ENCODE measurements at regions not wholly inside any gene's neighbourhood (a gene's known extent, or its start where the extent isn't known, plus 50 kb on each side); places are given as distances from the start of the nearest gene placed in this dataset.

DNA sequence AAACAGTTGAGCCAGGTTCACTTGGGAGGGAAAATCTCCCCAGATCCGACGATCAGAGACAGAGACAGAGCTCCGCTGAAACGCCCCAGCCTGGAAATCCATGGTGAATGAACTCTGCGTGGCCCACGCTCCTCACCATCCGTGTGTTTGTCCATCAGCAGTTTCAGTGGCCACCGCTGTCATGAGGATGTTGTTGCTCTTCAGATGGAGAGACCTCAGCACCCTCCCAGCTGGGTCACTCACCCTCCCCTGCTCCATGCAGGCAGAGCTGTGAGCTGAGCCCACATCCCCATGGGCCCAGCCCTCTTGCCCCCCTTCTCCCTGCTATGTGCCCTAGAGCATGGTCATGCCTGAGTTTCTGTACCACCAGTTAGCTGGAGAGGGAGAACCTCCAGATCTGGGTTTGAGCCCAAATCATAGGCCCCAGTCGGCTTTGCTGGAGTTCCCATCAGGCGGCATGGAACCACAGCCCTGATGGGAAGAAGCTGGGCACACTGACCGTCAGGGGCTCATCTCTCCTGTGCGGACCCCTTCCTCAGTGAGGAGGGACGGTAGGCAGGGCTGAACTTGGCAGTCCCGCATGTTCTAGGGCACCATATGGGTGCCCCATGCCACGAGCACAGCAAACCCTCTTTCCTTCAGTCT, 154.4 kb upstream of the COL5A1 start:
- no peak for DNase-seq

DNA sequence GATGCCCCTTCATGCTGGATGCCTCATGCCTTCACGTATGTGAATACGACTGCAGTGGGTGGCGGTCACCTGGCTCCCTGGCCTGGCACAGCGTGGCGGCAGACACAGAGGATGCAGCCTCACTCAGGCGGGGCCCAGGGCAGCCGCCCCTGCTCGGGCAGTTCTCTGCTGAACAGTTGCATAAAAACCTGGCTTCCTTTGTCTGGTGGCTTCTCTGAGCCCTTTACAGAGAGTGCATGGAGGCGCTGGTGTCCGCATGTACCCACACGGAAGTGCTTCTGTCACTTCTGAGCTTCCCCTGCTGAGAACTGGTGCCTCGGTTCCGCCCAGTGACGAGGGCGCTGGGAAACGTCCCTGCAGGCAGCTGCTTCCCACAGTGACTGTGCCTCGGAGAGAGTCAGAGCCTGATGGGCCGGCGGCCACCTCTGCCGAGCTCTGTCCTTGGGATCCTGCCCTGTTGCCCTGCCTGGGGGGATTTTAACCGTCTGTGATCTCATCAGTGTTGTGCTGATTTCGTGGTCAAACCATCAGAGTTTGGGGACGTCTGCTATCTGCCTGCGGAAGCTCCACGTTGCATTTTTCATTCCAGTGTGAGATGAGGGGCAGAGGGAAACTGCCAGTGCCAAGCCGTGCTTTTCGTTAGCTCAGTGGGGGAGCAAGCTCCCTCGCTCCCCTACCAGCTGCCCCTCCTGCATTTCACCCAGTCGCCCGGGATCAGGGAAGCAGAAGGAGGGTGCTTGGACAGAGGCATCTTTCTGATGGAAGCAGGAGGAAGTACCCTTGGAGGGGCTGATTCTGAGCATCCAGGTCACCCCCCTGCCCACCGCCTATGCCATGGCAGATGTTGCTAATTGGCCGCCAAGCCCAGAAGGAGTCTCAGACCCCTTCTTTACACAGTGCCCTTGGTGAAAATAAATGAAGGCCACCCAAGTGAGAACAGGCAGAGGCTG, 153.0 kb upstream of the COL5A1 start:
- DNase-seq: no peak

DNA sequence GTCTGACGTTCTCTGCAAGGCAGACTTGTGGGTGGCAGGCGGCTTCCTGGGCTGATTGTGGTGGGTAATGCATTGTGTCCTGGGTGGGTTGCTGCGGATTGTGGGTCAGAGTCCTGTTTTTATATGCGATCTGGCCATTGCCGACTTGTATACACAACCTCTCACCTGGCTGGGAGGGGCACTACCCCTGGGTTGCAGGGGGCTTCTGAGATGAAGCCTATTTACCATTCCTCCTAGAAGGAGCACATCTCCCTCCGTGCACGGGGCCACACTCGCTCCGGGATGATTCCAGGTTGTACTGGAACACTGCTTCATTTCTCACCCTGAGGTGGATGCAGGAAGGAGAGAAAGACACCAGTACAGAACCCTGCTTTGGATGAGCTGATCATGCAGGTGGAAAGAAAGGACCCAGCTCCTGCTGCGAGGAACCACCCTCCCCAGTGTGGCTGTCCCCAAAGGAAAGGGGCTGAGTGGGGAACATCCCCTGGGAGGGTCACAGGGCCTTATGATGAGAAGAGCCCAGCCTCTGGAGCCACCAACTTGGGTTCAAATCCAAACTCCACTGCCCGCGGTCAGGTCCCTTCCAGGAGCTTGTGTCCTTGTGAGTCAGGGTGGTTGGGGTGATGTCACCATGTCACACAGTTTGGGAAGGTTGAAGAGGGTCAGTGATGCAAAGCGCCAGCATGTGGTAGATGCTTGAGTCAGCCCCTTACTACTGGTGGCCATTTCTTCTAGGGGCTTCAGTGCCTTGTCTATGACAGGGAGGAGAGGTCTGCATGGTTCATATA, 151.8 kb upstream of the COL5A1 start:
- DNase-seq: no peak

DNA sequence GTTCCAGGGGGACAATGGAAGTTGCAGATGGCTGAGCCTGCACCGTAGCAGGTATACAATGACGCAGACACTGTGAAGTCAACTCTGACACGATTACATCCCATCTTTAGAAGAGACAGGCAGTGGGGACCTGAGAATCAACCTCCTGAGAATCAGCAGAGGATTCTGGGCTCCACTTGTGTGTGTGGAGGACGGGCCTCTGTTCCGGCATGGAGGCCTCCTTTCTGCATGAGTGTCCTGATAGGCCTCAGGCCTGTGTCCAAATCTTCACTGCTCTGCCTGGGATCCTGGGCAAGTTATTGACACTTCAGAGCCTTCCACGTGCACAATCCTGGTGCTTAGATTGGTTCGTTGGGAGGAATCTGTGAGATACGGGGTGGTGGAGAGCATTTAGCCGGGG, 151.2 kb upstream of the COL5A1 start:
- no peak for DNase-seq

DNA sequence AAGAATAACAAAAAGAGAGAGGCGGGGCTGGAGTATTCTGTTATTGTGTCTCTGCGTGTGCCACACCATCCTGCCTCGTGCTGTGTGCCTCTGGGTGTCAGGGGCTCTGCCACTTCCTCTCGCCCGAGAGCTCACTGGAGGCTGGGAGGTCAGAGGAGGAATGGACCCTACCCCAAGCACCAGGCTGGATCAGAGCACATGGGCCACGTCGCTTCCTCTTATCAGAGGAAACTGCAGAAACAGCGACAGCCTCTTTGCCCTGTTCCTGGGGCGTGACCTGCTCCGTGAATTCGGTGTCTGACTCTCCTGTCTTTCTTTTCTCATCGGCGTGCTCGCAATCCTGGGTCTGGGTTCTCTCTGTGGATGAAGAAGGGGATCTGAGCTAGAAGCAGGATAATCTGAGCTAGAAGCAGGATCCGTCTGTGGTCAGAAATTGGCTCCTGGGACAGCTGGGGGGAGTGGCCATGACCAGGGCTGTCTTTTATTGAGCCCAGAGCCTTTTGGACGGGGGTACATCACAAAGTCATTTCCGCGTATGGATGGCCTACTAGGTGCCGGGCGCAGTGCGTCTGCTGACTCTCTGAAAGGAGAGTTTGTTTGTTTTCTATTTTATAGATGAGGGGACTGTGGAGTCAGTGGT, 150.3 kb upstream of the COL5A1 start:
- no peak for DNase-seq

DNA sequence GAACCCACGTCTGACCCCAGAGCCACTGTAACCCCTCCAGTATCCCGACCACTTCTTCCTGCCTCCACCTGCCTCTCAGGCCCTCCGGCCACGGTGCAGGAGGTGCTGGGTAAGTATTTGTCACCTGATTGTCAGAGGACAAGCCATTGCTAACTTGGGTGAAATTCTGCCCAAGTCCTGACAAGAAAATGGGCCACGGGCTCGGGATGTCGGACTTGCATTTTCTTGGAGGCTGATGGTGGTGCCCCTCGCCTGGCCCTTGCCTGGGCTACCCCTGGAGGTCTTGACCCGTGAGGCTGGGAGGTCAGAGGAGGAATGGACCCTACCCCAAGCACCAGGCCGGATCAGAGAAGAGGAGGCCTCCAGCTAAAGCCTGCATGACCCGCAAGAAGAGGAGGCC, 149.7 kb upstream of the COL5A1 start:
- DNase-seq: no peak

DNA sequence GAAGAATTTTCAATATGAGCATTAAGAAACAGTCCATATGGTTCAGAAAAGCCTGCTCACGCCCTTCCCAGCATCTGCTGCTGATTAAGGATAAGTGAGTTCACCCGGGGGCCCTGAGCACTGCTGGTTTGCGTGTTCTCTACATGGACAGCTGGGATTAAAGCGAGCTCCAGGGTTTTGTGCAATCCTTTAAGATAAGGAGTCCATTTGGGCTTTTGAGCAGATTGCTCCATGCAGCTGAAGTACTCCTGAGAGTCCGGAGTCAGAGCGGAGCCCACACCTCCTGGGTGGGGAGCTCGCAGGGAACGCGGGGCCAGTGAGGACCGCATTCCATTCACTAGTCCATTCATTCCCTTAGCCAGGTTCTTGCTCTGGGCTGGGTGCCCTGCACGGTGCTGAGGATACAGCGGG, 149.3 kb upstream of the COL5A1 start:
- DNase-seq: no peak

DNA sequence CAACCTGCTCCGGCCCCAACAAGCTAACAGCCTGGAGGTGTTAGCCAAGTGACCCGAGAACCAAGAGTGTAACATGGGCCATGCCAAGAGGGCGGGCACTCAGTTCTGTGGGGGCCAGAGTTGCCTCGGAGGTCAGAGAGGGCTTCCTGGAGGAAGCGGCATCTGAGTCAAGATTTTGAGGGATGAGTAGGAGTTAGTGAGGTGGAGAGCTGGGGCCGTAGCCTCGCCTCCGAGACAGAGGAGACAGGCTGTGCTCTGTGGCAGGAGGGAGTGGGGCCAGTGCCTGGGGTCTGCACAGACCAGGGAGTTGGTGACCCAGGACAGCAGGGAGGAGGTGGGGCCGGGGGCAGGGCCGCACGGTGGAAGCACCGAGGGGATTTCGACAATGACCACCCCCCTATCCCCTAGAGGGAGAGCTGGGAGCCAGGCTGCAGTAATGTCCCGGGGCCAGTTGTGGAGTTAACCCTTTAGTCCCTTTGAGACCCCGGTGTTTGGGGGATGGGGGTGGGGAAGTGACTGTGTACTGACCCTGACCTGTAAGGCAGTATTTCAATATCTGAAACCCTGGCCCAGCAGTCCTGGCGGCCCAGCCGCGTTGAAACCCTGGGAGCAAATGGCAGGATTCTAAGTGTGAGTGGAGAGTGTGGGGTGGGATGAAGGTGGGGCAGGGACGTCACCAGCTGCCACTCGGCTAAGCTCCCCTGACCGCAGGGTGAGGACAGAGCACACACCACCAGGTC, 148.7 kb upstream of the COL5A1 start:
- no peak for DNase-seq

DNA sequence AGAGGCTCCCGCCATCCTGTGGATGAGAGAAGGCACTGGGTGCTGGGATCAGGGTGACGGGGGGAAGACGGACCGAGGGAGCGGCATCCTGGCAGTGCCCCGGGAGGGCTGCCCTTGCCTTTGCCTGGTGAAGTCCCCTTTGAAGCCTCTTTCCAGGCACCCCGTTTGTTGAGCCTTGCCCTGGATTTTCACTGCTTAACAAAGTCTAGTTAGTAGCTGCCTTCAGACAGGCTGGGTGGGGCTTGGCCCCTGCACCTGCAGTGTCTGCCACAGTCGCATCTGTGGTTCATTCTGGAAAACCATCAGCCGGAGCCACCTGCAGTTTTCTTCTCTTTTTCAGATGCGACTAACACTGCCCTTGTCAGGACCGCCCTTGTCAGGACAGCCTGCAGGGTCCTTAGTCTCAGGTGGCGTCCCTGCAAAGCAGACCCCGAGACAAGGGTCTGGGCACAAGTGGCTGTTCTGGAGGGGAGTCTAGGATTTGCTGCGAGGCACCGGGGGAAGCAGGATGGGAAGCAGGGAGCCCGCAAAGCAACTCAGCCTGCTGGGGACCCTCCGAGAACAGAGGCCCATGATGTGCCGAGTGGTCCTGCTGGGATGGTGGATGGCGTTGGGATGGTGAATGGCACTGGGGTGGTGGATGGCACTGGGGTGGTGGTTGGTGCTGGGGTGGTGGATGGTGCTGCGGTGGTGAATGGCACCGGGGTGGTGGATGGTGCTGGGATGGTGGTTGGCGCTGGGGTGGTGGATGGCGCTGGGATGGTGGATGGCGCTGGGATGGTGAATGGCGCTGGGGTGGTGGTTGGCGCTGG, 147.9 kb upstream of the COL5A1 start:
- DNase-seq: no peak

DNA sequence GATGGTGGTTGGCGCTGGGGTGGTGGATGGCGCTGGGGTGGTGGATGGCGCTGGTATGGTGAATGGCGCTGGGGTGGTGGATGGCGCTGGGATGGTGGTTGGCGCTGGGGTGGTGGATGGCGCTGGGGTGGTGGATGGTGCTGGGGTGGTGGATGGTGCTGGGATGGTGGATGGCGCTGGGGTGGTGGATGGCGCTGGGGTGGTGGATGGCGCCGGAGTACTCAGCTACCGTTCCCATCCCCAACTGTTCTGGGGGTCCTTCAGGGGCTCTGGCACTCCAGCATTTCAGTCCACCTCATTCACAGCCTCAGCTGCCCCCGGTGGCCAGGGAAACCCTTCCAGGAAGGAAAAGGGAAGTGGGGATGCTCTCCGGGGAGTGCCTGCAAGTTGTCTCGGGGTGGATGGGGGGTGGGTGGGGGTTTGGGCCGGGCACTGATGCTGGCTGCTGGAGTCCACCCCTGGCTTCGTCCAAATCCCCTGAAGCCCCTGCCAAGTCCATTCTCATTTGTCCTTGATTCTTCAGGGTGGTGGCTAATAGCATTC, 147.3 kb upstream of the COL5A1 start:
- DNase-seq: no peak

DNA sequence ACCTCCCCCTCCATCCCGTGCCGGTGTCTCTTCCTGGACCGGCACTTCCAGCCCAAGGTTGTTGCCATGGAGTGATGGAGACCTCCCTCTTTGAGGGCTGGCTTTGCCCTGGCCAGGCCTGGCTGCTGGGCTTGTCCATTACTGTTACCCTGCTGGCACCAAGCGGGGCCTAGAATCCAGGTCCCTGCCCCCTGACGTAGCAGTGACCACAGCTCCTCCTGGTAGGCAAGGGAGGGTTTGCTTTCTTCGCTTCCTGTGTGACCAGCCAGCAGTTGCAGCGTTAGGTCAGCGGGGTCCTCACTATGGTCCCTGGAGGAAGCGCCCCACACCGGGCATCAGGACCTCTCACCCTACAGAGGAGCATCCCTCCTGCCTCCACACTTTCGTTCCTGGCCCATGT, 146.7 kb upstream of the COL5A1 start:
- DNase-seq: no peak

DNA sequence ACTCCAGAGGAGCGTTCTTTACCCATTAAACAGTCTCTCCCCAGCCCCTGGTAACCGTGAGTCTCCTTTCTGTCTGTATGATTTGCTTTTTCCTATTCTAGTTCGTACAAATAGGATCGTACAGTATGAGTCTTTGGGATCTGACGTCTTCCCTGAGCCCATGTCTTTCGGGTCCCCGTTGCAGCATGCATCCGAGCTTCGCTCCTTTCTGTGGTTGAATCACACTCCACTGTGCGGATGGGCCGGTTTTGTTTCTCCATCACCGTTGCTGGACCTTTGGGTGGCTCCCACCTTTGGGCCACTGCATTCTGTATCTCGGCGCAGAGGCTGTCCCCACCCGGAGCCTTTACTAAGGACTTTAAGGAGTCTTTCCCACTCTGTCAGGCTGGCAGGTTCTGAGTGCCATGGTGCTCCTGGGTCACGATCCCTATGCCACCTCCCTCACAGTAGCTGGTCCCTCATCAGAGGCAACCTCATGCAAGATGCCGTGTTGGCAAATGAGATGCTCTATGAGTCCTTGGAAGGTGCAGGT, 145.7 kb upstream of the COL5A1 start:
- DNase-seq: no peak

DNA sequence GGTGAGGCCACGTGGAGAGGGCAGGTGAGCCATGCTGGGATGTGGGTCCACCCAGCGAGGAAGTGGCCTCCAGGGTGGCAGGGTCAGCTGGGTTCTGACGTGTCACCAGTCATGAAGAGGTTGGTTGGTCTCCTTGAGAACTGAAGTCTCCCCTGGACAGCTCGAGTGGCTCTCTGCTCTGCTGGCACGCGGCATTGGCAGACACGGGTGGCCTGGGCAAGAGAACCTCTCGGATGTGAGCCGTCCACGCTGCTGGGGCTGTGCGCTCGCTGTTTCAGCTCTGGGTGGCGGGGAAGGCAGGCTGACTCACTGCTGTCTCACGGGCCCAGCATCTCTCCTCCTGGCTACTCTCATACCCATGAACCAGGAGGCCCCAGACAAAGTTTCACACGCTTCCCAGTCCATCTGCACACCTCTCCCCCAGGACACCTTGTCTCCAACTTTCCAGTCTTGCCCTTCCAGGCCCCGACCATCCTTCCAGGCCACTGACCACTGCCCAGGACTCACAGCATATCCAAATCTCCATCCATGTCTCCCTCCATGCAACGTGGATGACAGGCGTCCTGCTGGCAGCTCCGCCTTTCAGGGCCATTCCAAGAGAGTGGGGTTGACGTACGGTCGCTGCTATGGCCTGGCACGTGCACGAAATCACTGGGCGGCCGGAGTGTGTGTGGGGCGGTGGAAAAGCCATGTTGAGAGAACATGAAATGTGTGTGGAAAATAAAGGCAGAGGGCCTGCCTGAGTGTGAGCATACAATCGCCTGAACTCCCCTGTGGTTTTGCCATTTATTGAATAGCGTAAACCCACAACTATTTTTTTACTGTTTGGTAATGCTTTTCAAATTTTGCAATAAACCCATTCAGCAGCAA, 145.0 kb upstream of the COL5A1 start:
- no peak for DNase-seq

DNA sequence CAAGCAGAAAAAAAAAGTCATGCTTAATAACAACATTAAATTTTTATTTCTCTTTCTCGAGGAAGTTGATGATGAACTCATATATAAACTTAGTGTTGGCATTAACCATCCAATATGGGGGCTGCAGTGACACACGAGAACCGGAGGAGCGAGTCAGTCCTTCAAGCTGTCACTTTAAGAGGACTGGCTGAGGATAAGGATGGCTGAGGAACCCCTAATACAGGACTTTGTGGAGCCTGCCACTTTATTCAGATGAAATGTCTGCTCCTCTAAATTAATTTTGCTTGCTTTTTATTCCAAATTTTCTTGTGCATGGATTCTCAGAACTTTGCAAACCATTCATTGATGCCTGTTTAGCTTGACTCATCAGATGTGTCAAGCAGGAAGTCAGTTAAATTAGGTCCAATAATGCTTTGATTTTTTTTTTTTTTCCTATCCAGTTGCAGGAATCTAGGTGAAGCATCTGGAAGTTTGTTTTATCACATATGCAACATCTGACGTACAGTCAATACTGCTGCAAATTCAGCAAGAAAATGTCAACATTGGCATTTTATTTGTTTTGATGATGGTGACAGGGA, 144.2 kb upstream of the COL5A1 start:
- no peak for DNase-seq

DNA sequence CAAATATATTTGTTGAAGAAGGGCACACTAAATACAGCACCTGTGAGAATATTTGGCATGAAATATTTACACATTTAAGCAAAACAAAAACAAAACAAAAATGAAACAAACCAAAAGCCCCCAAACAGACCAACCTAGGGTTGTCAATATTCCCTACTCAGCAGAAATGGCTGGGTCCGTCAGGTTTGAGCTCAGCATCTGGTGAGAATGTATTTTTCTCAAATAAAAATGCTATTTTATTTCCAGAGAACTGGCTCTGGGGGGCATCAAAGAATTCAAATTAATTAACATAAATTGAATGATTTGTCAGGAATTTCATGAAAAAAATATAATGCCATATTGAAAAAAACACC, 142.8 kb upstream of the COL5A1 start:
- DNase-seq: no peak

DNA sequence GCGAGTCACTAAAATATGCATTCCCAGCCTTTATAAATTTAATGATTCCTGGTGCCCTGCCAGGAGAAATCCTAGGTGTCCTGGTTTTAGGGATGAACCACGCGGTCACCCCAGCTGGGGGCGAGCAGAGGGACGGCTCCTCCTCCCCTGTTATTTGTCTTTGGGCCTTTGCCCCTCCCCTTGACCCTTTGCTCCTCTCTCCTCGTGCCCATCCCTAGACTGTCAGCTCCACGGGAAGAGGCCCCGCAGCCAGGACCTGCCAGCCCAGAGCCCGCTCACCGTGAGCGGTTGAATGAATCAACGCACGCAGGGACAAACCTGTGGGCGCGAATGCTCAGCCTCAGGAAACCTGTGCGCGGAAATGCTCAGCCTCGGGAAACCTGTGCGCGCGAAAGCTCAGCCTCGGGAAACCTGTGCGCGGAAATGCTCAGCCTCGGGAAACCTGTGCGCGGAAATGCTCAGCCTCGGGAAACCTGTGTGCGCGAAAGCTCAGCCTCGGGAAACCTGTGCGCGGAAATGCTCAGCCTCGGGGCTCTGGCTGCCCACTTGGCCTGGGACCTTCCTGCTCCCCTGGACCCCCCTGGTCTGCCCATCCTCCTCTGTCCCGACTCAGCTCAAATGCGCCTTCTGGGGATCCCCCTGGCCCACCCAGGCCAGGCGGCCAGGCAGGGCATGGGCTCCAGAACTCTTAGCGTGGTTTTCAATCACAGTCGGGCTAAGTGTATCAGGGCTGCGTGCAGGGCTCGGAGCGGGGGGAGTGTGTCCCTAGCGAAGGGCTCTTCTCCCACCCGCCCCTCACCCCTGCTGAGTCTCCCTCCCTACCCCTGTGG, 140.5 kb upstream of the COL5A1 start:
- DNase-seq: no peak

DNA sequence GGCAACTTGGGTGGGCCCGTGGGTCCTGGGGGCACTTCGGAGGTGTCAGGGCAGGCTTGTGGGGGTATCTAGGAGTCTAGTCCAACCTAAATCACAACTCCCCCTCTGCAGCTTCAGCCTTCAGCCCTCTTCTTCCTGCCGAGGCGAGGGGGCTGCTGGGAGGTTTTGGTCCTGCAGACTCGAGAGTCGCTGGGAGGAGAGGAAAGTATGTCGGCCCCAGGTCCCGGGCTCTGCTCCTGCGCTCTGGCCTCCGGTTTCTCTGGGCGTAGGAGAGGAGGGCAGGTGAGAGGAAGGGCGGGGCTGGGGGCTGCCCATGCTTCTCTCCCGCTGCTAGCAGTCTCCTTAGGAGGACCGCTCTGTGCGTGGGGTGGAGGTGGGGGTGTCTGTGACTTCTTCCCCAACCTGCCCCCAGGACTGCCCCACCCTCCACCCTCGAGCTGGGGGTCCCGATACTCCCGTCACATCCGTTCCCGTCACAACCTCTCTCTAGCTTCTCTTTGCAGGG, 139.8 kb upstream of the COL5A1 start:
- no peak for DNase-seq

DNA sequence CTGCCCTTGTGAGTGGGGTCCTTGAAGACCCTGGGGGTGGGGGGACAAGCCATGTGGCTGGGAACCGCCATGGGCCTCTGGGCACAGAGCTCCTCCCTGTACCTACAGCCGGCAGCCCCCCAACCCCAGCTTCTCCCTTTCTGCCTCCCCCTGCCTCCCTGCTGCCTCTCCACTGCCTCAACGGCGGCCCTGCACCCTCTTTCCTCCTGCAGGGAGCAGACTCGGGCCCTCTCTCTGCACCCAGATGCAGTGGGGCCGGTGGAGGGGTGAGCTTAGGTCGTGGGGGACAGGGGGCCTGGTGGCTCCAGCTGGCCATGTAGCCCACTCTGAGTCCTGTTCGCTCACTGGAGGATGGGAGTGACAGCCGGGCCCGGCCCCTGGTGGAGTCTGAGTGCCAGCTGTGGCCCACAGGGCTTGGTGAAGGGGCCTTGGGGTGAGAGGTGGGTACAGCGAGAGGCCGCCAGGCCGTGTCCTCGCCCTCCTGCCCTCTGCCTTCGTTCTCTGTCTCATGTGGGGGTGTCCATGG, 139.3 kb upstream of the COL5A1 start:
- DNase-seq: no peak
